Skeletal muscle satellite cell (primary cell): ENCODE measurements at regions not wholly inside any gene's neighbourhood (a gene's known extent, or its start where the extent isn't known, plus 50 kb on each side); places are given as distances from the start of the nearest gene placed in this dataset.

ENCODE experiments used
- H3K27me3 ChIP-seq: 2 replicates; pipeline ENCODE4 v1.7.0; 2013; ENCODE audit warnings: low read length; ENCODE audit not compliant: control insufficient read depth, insufficient read depth
- H3K36me3 ChIP-seq: 2 replicates; pipeline ENCODE4 v1.7.0; 2013; ENCODE audit warnings: mild to moderate bottlenecking, control low read depth, low read length; ENCODE audit not compliant: insufficient read depth
- H3K4me1 ChIP-seq: 2 replicates; pipeline ENCODE4 v1.7.0; 2013; ENCODE audit warnings: low read length; ENCODE audit not compliant: control insufficient read depth, insufficient read depth
- H3K4me2 ChIP-seq: 2 replicates; pipeline ENCODE4 v1.7.0; 2013; ENCODE audit warnings: mild to moderate bottlenecking, low read length
- H3K4me3 ChIP-seq: 2 replicates; pipeline ENCODE4 v1.7.0; 2013; ENCODE audit warnings: low read length
- H3K9ac ChIP-seq: 2 replicates; pipeline ENCODE4 v1.7.0; 2013; ENCODE audit warnings: mild to moderate bottlenecking, low read depth, low read length, moderate library complexity
- H3K9me3 ChIP-seq: replicated peaks from 2 replicates; pipeline ENCODE4 v1.7.0; 2013; ENCODE audit warnings: mild to moderate bottlenecking, control low read depth, low read length

DNA sequence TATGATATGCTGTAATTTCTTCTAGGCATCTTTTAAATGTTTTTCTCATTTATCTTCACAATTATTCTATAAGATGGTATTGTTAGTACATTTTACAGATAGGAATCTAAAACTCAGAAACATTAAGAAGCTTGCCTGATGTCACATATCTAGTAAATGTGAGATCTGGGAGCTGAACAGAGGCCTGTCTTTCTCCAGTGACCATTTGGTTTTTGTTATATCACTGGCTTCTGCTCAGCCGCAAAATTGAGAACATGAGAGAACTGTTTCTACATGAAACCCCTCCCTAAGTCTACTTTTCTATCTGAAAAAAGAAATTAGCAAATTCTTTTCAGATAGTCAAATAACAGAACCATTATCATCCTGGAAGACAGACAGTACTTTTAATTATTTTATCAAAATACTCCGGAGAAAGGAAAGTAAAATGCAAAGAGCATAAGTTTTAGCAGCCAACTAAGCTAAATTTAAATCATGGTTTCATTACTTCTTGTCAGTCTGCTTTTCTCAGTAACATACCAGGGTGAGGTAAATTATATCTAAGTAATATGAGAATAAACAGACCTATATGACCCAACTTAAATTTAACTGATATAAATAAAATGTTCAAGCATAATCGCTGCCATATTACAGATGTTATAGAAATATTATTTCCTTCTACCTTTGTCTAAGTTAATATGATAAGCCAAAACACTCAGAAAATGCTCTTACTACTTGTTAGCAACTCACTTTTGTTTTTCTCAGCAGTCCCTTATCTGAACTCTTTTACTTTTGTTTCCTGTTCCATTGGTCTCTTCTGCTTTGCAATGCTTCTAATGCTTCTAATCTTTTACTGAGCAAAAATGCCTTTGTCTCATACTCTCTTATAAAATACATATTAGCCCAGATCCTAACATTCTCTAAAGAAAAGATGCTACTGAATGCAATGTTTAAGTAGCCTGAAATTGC, 68.0 kb upstream of the MBNL1 start:
- H3K9ac ChIP-seq = no peak overlapping the region
- no peak overlapping the region for H3K4me3 ChIP-seq
- no peaks in the 10 kb centered on the region for H3K4me1 ChIP-seq

GRCh38 chr3:152202976-152203626, 65.6 kb upstream of the MBNL1 start:
- Histone ChIP-seq H3K36me3 (no peaks in the 10 kb centered on the region), H3K9ac (no peak overlapping the region), H3K9me3 (no peaks in the 10 kb centered on the region)

More for the DNA sequence above, 68.0 kb upstream of the MBNL1 start:
- H3K36me3 ChIP-seq = no peaks in the 10 kb centered on the region
- H3K4me2 ChIP-seq = no peak overlapping the region
- H3K9me3 ChIP-seq = no peaks in the 10 kb centered on the region
- no peaks in the 10 kb centered on the region for H3K27me3 ChIP-seq

DNA sequence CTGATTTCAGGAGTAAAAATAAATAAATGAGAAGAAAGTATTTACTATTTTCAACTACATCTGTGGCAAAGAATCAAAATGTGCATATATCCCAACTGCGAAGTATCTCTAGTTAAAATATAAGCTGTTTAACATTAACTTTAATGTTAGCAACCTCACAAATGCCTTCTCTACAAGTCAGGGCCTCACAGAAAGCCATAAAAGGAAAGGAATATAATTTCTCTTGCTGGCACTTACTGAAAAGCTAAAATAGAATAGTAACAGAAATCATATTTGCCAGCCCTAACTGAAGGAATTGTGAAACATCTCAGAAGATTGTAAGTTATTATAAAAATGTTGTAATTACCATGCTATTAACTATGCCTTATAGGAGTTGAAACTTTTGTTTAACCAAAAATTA, 65.1 kb upstream of the MBNL1 start:
- H3K4me3 ChIP-seq = no peak overlapping the region

More at GRCh38 chr3:152202976-152203626, 65.6 kb upstream of the MBNL1 start:
- Histone ChIP-seq H3K4me2 (no peak overlapping the region), H3K27me3 (no peaks in the 10 kb centered on the region), H3K4me1 (no peaks in the 10 kb centered on the region), H3K4me3 (no peak overlapping the region)

DNA sequence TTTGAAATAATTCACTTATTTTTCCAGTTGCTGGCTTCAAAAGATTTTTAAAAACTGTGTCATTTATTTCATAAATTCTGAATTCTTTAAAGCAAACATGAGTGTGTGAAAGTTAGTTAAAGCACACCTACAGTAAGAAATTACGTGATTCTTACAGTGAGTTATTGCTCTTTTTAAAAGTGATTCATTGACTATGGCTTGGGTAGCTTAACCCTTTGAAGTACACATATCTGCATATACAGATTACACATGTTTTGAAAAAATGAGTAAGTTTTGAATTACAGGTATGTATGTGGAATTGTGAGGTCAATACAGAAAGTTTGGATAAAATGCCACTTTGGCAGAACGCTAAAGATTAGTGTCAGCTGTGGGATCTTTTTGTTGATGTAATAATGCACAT, 64.5 kb upstream of the MBNL1 start:
- Histone ChIP-seq H3K36me3 (no peaks in the 10 kb centered on the region), H3K9ac (no peak overlapping the region), H3K9me3 (no peaks in the 10 kb centered on the region), H3K4me1 (no peaks in the 10 kb centered on the region), H3K4me3 (no peak overlapping the region), H3K4me2 (no peak overlapping the region), H3K27me3 (no peaks in the 10 kb centered on the region)

More for the DNA sequence above, 65.1 kb upstream of the MBNL1 start:
- H3K27me3 ChIP-seq = no peaks in the 10 kb centered on the region
- no peak overlapping the region for H3K4me2 ChIP-seq
- H3K4me1 ChIP-seq = no peaks in the 10 kb centered on the region
- no peak overlapping the region for H3K9ac ChIP-seq
- H3K9me3 ChIP-seq = no peaks in the 10 kb centered on the region
- no peaks in the 10 kb centered on the region for H3K36me3 ChIP-seq

DNA sequence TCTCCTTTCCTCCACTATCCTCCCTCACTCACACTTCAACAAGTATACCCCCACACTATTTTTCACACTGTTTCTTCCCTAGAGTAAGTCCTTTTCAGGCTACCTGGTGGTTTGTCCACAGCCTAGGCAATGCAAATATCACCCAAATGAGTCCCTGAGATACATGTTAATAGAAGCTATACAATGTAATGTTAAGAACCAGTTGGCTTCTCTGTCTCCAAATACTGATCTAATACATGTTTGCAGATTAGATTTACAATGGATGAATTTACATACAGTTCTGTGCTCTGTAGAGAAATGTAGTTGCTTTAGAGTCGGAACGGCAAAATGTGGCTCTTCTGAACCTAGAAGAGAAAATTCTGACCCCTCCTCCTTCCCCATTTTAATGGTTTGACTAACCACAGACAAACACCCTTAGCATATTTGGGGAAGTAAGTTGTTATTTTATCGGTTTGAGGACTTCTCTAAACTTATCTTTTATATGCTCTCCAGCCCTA, 63.6 kb upstream of the MBNL1 start:
- no peak overlapping the region for H3K4me2 ChIP-seq
- no peak overlapping the region for H3K9ac ChIP-seq
- H3K36me3 ChIP-seq = no peaks in the 10 kb centered on the region
- H3K4me3 ChIP-seq = no peak overlapping the region
- no peaks in the 10 kb centered on the region for H3K4me1 ChIP-seq
- H3K9me3 ChIP-seq = no peaks in the 10 kb centered on the region
- no peaks in the 10 kb centered on the region for H3K27me3 ChIP-seq

GRCh38 chr3:152206243-152206760, 62.4 kb upstream of the MBNL1 start:
- no peaks in the 10 kb centered on the region for H3K4me1 ChIP-seq
- no peak overlapping the region for H3K4me3 ChIP-seq
- H3K36me3 ChIP-seq = no peaks in the 10 kb centered on the region
- H3K27me3 ChIP-seq = no peaks in the 10 kb centered on the region
- no peak overlapping the region for H3K9ac ChIP-seq
- no peak overlapping the region for H3K4me2 ChIP-seq
- no peaks in the 10 kb centered on the region for H3K9me3 ChIP-seq

DNA sequence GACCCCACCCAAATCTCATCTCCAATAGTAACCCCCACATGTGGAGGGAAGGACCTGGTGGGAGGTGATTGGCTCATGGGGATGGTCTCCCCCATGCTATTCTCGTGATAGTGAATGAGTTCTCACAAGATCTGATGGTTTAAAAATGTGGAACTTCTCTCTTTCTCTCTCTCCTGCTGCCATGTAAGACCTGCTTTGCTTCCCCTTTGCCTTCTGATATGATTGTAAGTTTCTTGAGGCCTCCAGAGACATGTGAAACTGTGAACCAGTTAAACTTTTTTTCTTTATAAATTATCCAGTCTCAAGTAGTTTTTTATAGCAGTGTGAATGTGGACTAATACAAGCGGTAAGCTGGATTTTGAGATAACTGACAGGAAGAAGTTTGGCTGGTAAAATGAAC, 60.3 kb upstream of the MBNL1 start:
- Histone ChIP-seq H3K36me3 (no peaks in the 10 kb centered on the region), H3K9ac (no peak overlapping the region), H3K4me3 (no peak overlapping the region), H3K27me3 (no peaks in the 10 kb centered on the region), H3K9me3 (no peaks in the 10 kb centered on the region), H3K4me1 (no peaks in the 10 kb centered on the region), H3K4me2 (no peak overlapping the region)

- Histone ChIP-seq H3K4me3 (no peak overlapping the region), H3K36me3 (no peaks in the 10 kb centered on the region), H3K4me1 (no peaks in the 10 kb centered on the region), H3K4me2 (no peak overlapping the region), H3K9me3 (no peaks in the 10 kb centered on the region), H3K9ac (no peak overlapping the region), H3K27me3 (no peaks in the 10 kb centered on the region)
Observed at GRCh38 chr3:152209060-152209459, 59.7 kb upstream of the MBNL1 start.

DNA sequence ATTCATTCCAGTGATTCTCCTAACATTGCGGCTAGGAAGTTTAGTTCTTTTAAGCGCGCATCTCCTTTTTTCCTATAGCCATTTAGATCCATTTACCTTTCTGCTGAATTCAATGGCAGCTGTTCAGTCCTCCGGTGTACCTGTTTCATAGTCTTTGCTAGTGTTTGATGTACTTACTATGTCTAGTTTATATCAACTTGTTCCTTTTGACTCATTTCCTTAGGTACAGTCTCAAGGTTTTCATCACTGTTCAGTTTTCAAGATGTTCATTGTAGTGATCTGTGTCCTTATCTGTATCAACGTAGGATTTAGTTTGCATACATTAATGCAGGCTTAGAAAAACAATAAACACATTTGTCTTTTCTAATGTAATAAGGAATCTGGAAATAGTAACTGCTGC, 59.0 kb upstream of the MBNL1 start:
- H3K4me1 ChIP-seq = no peaks in the 10 kb centered on the region
- no peak overlapping the region for H3K4me2 ChIP-seq
- no peak overlapping the region for H3K9ac ChIP-seq
- no peaks in the 10 kb centered on the region for H3K27me3 ChIP-seq
- H3K9me3 ChIP-seq = no peaks in the 10 kb centered on the region
- no peak overlapping the region for H3K4me3 ChIP-seq
- no peaks in the 10 kb centered on the region for H3K36me3 ChIP-seq

DNA sequence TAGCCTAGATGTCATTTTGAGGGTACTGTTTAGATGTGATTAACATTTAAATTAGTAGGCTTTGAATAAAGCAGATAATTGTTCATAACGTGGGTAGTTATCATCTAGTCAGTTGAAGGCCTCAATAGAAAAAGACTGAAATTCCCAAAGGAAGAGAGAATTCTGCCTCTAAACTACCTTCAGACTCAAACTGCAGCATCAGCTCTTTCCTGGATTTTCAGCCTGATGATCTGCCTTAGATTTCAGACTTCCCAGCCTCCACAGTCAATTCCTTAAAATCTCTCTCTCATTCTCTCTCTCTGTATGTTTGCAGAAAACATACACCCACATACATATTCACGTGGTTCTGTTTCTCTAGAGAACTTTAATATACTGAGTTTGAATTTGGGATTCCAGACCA, 58.0 kb upstream of the MBNL1 start:
- Histone ChIP-seq H3K4me3 (no peak overlapping the region), H3K36me3 (no peaks in the 10 kb centered on the region), H3K4me1 (no peaks in the 10 kb centered on the region), H3K27me3 (no peaks in the 10 kb centered on the region), H3K4me2 (no peak overlapping the region), H3K9ac (no peak overlapping the region), H3K9me3 (no peaks in the 10 kb centered on the region)

DNA sequence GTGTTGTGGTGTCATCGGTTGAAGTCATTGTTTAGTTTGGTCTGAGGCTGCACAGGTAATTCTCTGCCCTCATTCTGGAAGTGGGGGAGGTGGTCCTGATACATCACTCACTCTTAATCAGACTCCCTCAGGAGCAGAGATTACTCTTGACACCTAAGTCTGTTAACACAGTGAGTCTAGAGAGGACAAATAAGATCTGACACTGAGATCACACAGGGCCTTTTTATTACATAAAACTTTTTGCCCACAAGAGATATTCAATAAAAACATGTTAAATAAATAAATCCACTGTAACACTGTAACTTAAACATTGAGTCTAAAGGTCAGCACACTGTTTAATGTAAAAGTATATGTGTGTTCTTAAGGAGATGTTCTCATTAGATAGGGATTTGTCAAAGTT, 57.1 kb upstream of the MBNL1 start:
- Histone ChIP-seq H3K4me3 (no peak overlapping the region), H3K4me1 (no peaks in the 10 kb centered on the region)

More for the DNA sequence above, 57.1 kb upstream of the MBNL1 start:
- Histone ChIP-seq H3K9me3 (no peaks in the 10 kb centered on the region), H3K9ac (no peak overlapping the region), H3K27me3 (no peaks in the 10 kb centered on the region), H3K4me2 (no peak overlapping the region), H3K36me3 (no peaks in the 10 kb centered on the region)
